ENCODE measurements at regions not wholly inside any gene's neighbourhood (a gene's known extent, or its start where the extent isn't known, plus 50 kb on each side); places are given as distances from the start of the nearest gene placed in this dataset.

DNA sequence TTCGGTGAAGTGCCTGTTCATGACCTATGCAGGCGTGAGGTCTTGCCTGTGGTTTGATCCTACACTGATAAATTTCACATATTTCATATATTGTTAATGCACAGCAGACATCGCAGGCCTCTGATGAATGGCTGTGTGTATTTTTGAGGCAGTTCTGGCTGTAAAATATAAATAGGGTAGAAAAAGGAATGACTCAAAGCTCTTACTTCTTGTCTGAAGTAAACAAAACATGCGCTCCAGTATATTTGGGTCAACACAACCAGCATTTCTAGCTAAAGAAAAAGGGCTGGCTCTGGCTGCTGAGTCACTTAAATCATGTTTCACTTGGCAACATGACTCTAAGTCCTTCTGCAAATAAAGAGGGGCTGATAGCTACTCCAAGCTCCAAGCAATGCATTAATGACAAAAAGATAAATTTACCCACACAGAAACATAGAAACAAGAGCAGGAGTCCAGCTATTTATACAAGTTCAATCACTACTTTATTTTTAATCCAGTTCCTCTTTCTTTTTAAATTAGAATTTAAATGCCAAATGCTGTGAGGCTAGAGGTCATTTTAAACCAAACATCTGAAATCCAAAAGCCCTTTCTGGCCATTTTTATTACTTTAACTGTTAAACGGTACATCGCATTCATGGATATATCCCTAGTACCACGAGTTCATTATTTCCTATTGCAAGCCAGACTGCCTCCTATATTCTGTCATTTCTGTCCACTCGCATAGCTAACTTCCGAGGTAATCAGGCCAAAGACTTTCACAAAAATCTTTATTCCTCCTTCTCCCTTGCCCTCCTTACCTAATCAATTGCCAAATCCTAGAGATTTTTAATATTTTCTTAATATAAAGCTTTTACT is 54.3 kb upstream of the TMCC3 start:
- ATAC-seq (no peak), DNase-seq (no peak)
- Mint-ChIP-seq H3K4me1 (ENCODE audit: low read depth) (peaks cover 6% of the 10 kb centered on the region), H3K27me3 (peaks cover 2% of the 10 kb centered on the region), H3K9me3 (no peaks in the 10 kb centered on the region), H3K4me3 (no peak overlapping the region), H3K27ac (no peak overlapping the region), H3K36me3 (ENCODE audit: low read depth) (no peaks in the 10 kb centered on the region)
- intact Hi-C loops (cut with micrococcal nuclease) = no loop called here
- ChIA-PET POLR2A (no interaction called here), CTCF (interaction anchor here (1.1 to 1.3 kb wide), 2 partner anchors 8 to 41 kb away, joined by 3 read pairs; no protein-coding TSS in a partner anchor)
- TF ChIP-seq, protein P1, sequence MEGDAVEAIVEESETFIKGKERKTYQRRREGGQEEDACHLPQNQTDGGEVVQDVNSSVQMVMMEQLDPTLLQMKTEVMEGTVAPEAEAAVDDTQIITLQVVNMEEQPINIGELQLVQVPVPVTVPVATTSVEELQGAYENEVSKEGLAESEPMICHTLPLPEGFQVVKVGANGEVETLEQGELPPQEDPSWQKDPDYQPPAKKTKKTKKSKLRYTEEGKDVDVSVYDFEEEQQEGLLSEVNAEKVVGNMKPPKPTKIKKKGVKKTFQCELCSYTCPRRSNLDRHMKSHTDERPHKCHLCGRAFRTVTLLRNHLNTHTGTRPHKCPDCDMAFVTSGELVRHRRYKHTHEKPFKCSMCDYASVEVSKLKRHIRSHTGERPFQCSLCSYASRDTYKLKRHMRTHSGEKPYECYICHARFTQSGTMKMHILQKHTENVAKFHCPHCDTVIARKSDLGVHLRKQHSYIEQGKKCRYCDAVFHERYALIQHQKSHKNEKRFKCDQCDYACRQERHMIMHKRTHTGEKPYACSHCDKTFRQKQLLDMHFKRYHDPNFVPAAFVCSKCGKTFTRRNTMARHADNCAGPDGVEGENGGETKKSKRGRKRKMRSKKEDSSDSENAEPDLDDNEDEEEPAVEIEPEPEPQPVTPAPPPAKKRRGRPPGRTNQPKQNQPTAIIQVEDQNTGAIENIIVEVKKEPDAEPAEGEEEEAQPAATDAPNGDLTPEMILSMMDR (IDR thresholded peaks at IDR 0.05) = no peak

DNA sequence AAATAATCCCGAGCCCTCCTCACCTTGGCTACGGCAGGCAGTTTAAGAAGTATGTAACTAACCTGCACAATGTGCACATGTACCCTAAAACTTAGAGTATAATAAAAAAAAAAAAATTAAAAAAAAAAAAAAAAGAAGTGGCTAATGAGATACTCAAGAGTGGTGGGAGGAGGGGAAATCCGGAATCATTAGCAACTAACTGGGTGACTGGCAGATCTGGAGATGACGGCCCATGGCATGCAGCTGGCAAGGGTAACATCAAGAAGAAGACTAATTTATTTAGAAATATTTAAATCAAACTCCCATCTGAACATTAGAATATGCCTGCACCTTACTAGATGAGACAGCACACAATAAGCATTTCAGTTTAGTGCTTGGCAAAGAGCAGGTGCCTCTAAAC is 52.3 kb upstream of the TMCC3 start:
- ChIA-PET CTCF (no interaction called here), POLR2A (no interaction called here)
- no peak for ATAC-seq
- TF ChIP-seq, protein P1 (IDR thresholded peaks at IDR 0.05) = no peak
- Mint-ChIP-seq H3K27me3 (peaks cover 5% of the 10 kb centered on the region), H3K4me1 (ENCODE audit: low read depth) (peaks cover 6% of the 10 kb centered on the region), H3K4me3 (no peak overlapping the region), H3K9me3 (no peaks in the 10 kb centered on the region), H3K36me3 (ENCODE audit: low read depth) (no peaks in the 10 kb centered on the region), H3K27ac (no peak overlapping the region)
- intact Hi-C loops (cut with micrococcal nuclease) = no loop called here
- DNase-seq = no peak

DNA sequence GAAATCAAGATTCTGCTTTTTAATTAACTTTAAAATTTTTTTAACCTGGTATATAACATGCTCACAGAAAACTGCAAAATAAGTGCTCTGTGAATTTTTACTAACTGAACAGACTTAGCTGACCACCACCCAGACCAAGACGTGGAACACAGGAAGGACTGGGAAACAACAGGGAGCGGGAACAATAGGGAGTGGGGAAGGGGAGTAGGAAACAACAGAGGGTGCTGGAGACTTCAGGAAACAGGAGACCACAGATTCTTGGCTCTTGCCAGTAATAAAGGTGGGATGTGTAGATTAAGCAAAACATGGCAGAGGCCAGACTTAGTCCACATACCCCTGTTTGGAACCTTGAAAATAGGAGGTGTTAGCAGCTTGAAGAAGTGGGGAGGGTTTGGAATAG is 51.4 kb upstream of the TMCC3 start:
- Mint-ChIP-seq H3K27ac (no peak overlapping the region), H3K9me3 (no peaks in the 10 kb centered on the region), H3K27me3 (peaks cover 3% of the 10 kb centered on the region), H3K4me1 (ENCODE audit: low read depth) (peaks cover 6% of the 10 kb centered on the region), H3K36me3 (ENCODE audit: low read depth) (no peaks in the 10 kb centered on the region), H3K4me3 (no peak overlapping the region)
- TF ChIP-seq, protein P1 (IDR thresholded peaks at IDR 0.05) = no peak
- intact Hi-C loops (cut with micrococcal nuclease) = no loop called here
- POLR2A ChIA-PET = no interaction called here
- no peak for ATAC-seq
- CTCF ChIA-PET = interaction anchor here (1.1 kb wide), 1 partner anchor 62 kb away, joined by 3 read pairs; no protein-coding TSS in a partner anchor
- no peak for DNase-seq

DNA sequence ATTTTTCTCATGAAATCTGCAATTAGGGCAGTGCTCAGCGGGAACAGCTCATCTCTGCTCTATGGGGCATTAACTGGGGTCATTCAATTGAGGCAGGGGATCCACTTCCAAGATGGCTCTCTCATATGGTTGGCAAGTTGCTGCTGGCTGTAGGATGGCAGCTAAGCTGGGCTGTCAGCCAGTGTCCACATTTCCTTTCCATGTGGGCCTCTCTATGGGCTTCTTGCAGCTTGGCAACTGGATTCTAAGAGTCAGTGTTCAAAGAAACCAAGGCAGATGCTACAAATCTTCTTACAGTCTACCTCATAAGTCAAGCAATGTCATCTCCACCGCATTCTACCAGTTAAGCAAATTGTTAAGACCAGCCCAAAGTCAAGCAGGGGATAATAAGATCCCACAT is 50.3 kb upstream of the TMCC3 start:
- H3K27me3 Mint-ChIP-seq = peaks cover 3% of the 10 kb centered on the region
- H3K9me3 Mint-ChIP-seq = no peaks in the 10 kb centered on the region
- DNase-seq (no peak), ATAC-seq (no peak)
- H3K36me3 Mint-ChIP-seq (ENCODE audit: low read depth) = no peaks in the 10 kb centered on the region
- no peak overlapping the region for H3K27ac Mint-ChIP-seq
- TF ChIP-seq, protein P1 (IDR thresholded peaks at IDR 0.05) = no peak
- H3K4me1 Mint-ChIP-seq (ENCODE audit: low read depth) = no peaks in the 10 kb centered on the region
- ChIA-PET CTCF (no interaction called here), POLR2A (no interaction called here)
- H3K4me3 Mint-ChIP-seq = no peak overlapping the region
- intact Hi-C loops (cut with micrococcal nuclease) = no loop called here
